ENCODE measurements at regions not wholly inside any gene's neighbourhood (a gene's known extent, or its start where the extent isn't known, plus 50 kb on each side); places are given as distances from the start of the nearest gene placed in this dataset.

- Mint-ChIP-seq H3K4me1 (ENCODE audit: unreplicated experiment) (peaks cover 2% of the 10 kb centered on the region), H3K36me3 (ENCODE audit: unreplicated experiment) (no peaks in the 10 kb centered on the region), H3K27me3 (ENCODE audit: unreplicated experiment) (no peaks in the 10 kb centered on the region), H3K4me3 (ENCODE audit: unreplicated experiment) (no peak overlapping the region), H3K27ac (ENCODE audit: unreplicated experiment) (no peak overlapping the region), H3K9me3 (ENCODE audit: unreplicated experiment) (no peaks in the 10 kb centered on the region)
- DNase-seq (ENCODE audit: extremely low spot score, unreplicated experiment), result no peak
- TF ChIP-seq, protein P1, sequence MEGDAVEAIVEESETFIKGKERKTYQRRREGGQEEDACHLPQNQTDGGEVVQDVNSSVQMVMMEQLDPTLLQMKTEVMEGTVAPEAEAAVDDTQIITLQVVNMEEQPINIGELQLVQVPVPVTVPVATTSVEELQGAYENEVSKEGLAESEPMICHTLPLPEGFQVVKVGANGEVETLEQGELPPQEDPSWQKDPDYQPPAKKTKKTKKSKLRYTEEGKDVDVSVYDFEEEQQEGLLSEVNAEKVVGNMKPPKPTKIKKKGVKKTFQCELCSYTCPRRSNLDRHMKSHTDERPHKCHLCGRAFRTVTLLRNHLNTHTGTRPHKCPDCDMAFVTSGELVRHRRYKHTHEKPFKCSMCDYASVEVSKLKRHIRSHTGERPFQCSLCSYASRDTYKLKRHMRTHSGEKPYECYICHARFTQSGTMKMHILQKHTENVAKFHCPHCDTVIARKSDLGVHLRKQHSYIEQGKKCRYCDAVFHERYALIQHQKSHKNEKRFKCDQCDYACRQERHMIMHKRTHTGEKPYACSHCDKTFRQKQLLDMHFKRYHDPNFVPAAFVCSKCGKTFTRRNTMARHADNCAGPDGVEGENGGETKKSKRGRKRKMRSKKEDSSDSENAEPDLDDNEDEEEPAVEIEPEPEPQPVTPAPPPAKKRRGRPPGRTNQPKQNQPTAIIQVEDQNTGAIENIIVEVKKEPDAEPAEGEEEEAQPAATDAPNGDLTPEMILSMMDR (IDR thresholded peaks at IDR 0.05), result no peak
Measured at GRCh38 chr12:89080793-89081465, 271.4 kb downstream of the DUSP6 start.

GRCh38 chr12:89075880-89076540, 276.3 kb downstream of the DUSP6 start:
- no peaks in the 10 kb centered on the region for H3K27me3 Mint-ChIP-seq (ENCODE audit: unreplicated experiment)
- no peaks in the 10 kb centered on the region for H3K36me3 Mint-ChIP-seq (ENCODE audit: unreplicated experiment)
- H3K27ac Mint-ChIP-seq (ENCODE audit: unreplicated experiment), result no peak overlapping the region
- H3K4me1 Mint-ChIP-seq (ENCODE audit: unreplicated experiment), result no peaks in the 10 kb centered on the region
- DNase-seq (ENCODE audit: extremely low spot score, unreplicated experiment), result no peak
- no peaks in the 10 kb centered on the region for H3K9me3 Mint-ChIP-seq (ENCODE audit: unreplicated experiment)
- H3K4me3 Mint-ChIP-seq (ENCODE audit: unreplicated experiment), result no peak overlapping the region
- TF ChIP-seq, protein P1 (IDR thresholded peaks at IDR 0.05), result no peak

- Mint-ChIP-seq H3K4me3 (ENCODE audit: unreplicated experiment) (no peak overlapping the region), H3K9me3 (ENCODE audit: unreplicated experiment) (no peaks in the 10 kb centered on the region), H3K27ac (ENCODE audit: unreplicated experiment) (no peak overlapping the region), H3K4me1 (ENCODE audit: unreplicated experiment) (no peaks in the 10 kb centered on the region), H3K36me3 (ENCODE audit: unreplicated experiment) (no peaks in the 10 kb centered on the region), H3K27me3 (ENCODE audit: unreplicated experiment) (no peaks in the 10 kb centered on the region)
- TF ChIP-seq, protein P1 (IDR thresholded peaks at IDR 0.05), result no peak
- no peak for DNase-seq (ENCODE audit: extremely low spot score, unreplicated experiment)
Measured at GRCh38 chr12:89073659-89074058, 278.6 kb downstream of the DUSP6 start.

DNA sequence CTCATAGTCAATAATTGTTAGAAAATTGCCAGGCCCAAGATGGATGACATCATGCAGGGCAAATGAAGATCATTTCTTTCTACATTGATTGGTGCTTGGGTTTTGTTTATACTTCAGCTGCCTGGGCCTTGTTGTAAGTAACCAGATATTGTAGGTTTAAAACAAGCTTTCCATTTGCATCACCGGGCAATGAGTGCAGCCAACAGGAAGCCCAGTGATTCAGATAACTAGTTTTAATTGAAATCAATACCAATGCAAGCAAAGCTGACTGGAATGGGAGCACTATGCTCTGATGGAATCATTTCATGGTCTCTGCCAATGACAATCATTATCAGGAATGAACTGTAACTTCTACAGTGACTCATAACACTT, 279.3 kb downstream of the DUSP6 start:
- no peaks in the 10 kb centered on the region for H3K27me3 Mint-ChIP-seq (ENCODE audit: unreplicated experiment)
- no peaks in the 10 kb centered on the region for H3K36me3 Mint-ChIP-seq (ENCODE audit: unreplicated experiment)
- no peak for DNase-seq (ENCODE audit: extremely low spot score, unreplicated experiment)
- H3K9me3 Mint-ChIP-seq (ENCODE audit: unreplicated experiment), result no peaks in the 10 kb centered on the region
- TF ChIP-seq, protein P1 (IDR thresholded peaks at IDR 0.05), result no peak
- H3K27ac Mint-ChIP-seq (ENCODE audit: unreplicated experiment), result no peak overlapping the region
- no peaks in the 10 kb centered on the region for H3K4me1 Mint-ChIP-seq (ENCODE audit: unreplicated experiment)
- H3K4me3 Mint-ChIP-seq (ENCODE audit: unreplicated experiment), result no peak overlapping the region

DNA sequence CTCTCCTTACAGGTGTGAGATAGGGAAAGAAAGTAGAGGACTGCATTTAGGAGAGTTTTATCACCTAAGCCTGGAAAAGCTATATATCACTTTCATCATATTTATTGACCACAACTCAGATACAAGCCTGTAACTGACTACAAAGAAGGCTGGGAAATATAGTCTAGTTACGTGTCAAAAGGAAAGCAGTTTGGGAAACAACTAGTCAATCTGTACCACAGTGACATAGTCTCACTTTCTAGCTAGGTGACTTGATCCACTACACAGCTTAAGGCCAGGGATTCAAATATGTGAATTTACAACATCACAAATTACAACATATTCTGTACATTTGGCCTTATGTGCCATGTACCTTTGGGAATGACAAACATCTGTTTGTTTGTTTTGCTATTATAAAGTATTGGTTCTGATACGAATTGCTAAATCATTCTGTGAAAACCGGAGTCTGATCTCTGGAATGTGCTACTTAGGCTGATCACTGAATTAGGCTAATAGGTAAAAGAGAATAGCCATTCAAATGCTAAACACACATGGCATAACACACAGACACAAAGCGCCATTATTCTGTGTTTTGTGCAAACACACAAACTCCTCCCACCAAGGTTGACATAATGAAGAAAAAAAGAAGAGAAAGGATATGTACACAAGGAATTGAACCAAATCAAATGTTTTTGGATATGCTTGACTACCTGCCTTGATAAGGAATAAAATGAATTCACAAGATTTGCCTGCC, 279.8 kb downstream of the DUSP6 start:
- TF ChIP-seq, protein P1 (IDR thresholded peaks at IDR 0.05), result no peak
- Mint-ChIP-seq H3K27me3 (ENCODE audit: unreplicated experiment) (no peaks in the 10 kb centered on the region), H3K36me3 (ENCODE audit: unreplicated experiment) (no peaks in the 10 kb centered on the region), H3K9me3 (ENCODE audit: unreplicated experiment) (no peaks in the 10 kb centered on the region), H3K27ac (ENCODE audit: unreplicated experiment) (no peak overlapping the region), H3K4me3 (ENCODE audit: unreplicated experiment) (no peak overlapping the region), H3K4me1 (ENCODE audit: unreplicated experiment) (no peaks in the 10 kb centered on the region)
- DNase-seq (ENCODE audit: extremely low spot score, unreplicated experiment), result no peak
